Right lung (tissue), 2 donors: ENCODE measurements at regions not wholly inside any gene's neighbourhood (a gene's known extent, or its start where the extent isn't known, plus 50 kb on each side); places are given as distances from the start of the nearest gene placed in this dataset.

Source experiments
- DNase-seq, 2 donors: peaks; one replicate each; pipeline ENCODE4 v3.0.0-alpha.2; 2013

DNA sequence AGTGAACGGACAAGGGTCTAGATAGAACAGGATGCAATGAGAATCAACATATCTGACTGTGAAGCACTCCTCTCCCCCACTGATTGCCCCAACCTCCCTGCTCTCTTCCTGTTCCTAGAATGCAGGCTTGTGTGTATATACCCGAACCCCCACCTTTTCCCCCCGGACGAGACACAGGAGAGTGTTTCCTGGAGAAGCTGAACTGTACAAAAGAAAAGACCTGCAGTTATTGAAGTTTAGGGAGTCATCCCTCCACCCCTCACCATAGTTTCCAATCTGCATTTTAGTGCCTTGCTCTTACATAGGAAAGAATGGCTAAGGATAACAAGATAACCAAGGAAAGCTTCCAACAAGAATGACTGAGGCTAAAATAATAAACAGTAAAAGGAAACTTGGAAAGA is 55.5 kb upstream of the PDE10A start:
- no peak for DNase-seq

DNA sequence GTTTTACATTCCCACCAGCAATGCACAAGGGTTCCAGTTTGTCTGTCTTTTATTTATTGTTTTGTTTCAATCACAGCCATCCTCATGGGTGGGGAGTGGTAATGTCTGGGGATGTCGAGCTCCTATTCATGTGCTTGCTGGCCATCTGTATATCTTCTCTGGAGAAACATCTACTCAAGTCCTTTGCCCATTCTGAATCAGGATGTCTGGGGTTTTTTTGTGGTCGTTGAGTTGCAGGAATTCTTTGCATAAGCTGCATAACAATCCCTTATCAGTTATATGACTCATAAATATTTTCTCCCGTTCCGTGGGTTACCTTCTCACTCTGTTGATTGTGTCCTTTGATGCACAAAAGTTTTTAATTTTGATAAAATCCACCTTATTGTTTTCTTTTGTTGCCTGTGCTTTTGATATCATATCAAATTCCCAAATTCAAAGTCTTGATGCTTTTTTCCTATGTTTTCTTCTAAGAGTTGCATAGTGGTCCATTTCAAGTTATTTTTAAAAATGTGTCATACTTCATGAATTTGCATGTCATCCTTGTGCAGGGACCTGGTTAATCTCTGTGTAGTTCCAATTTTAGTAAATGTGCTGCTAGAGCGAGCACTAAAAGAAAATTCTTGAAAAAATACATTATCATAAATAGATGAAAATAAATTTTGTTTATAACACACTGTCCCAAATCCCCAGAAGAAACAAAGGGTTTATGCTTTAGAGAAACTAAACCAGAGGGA is 54.9 kb upstream of the PDE10A start:
- no peak for DNase-seq

DNA sequence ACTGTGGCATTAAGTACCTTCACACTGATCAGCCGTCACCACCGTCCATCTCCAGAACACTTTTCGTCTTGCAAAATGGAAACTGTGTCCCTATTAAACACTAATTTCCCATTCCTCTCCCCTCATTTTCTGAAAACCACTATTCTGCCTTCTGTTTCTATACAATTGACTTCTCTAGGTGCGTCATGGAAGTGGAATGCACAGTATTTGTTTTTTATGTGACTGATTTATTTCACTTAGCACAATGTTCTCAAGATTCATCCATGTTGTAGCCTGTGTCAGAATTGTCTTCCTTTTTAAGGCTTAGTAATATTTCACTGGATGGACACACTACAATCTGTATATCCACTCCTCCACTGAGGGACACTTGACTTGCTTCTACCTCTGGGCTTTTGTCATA is 53.8 kb upstream of the PDE10A start:
- no peak for DNase-seq

DNA sequence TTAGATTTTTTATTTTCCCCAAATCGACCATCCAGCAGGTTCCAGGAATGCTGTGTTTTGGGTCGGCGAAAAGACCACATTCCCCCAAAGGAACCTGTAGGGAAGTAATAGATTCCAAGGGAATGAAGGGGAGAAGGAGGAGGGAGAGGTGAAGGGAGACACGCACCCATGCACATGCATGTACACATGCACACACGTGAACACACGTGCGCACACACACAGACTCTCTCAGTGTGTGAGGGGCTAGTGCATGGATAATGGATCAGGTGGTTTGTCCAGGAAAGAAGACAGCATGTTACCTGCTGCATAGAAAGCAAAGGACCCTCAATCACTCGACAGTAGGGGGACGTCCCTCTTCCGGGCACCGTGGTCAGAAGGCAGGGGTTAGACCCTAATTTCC is 52.4 kb upstream of the PDE10A start:
- DNase-seq: no peak

DNA sequence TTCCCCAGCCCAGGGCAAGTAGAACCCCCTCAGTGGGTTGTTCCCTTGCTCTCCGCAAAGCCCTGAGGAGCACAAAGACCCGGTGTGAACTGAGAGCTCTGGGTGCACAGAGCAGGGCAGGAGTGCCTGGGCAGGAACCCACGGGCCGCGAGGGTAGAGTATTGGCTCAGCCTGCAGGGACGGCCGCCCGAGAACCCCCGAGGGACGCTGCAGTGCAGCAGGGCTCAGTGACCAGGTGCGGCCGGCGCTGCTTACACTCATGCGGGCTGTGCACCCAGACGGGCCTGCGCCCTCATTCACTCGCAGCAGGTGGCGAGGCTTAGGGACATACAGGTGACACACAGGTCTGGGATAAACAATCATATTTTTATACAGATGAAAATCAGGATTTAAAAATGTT is 51.9 kb upstream of the PDE10A start:
- no peak for DNase-seq

DNA sequence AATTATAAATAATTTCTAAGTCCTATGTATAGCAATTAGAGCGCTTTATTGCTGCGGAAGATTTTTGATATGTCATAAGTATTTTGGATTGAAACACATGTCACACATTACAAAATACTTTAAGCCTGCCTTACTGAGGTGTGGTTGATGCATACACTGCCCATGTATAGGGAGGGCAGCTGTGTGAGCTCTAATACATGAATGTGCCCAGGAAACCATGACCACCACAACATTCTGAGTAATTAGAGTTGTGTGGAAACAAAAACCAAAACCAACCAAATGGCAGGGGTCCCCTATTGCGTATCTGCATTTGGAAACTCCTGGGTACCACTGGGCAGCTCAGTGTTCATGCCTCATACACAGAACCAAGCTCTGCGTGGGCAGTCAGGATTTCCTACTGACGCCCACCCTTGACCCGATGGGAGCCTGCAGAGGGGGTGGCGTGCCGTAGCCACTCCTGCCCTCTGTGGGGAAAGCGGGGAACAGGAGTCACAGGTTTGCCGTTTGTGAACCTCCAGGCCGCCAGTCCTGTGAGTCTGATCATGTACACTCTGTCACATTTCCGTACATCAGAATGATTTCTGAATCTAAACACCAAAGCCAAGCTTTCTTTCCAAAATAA is 50.9 kb upstream of the PDE10A start:
- no peak for DNase-seq
